A549 (cell line): ENCODE measurements at regions not wholly inside any gene's neighbourhood (a gene's known extent, or its start where the extent isn't known, plus 50 kb on each side); places are given as distances from the start of the nearest gene placed in this dataset.

Source experiments
- BCL3 ChIP-seq: fragments of >200 bp; sonication (Bioruptor Twin); formaldehyde crosslinking; IDR thresholded peaks from 3 replicates; pipeline ENCODE4 v1.6.1; 2016
- CEBPB ChIP-seq, 2 experiments: fragments of >200 bp in 1 of 2; sonication (Bioruptor Twin) in 1 of 2; formaldehyde crosslinking in 1 of 2; IDR thresholded peaks; 2 replicates each; pipeline ENCODE4 v1.6.1; 2012 to 2016
- EP300 ChIP-seq, 2 experiments: fragments of >200 bp; sonication (Bioruptor Twin); formaldehyde crosslinking; IDR thresholded peaks; 2 replicates in 1 of 2; 3 replicates in 1 of 2; pipeline ENCODE4 v1.6.1; 2016 to 2017
- KDM1A ChIP-seq: fragments of 200-600 bp; sonication (generic); IDR thresholded peaks from 2 replicates; pipeline ENCODE4 v1.6.1; 2016; ENCODE audit warnings: low read depth, mild to moderate bottlenecking
- MAFK ChIP-seq: fragments of 450-650 bp; IDR thresholded peaks from 2 replicates; pipeline ENCODE4 v1.6.1; 2014; ENCODE audit not compliant: partially characterized antibody
- NPAS2 ChIP-seq: fragments of 250-450 bp; sonication (Bioruptor Pico); IDR thresholded peaks from 2 replicates; pipeline ENCODE4 v1.8.0; 2022; ENCODE audit warnings: mild to moderate bottlenecking, moderate library complexity, borderline replicate concordance
- POLR2A ChIP-seq: IDR thresholded peaks from 2 replicates; pipeline ENCODE4 v1.6.1; 2012; ENCODE audit warnings: mild to moderate bottlenecking, low read length
- SREBF2 ChIP-seq: fragments of 450-650 bp; IDR thresholded peaks from 2 replicates; pipeline ENCODE4 v1.6.1; 2014; ENCODE audit warnings: mild to moderate bottlenecking, moderate library complexity
- TF ChIP-seq, protein P1 (sequence below): fragments of >200 bp; sonication (Bioruptor Twin); formaldehyde crosslinking; IDR thresholded peaks from 3 replicates; pipeline ENCODE4 v1.5.1; 2016
- TF ChIP-seq, protein P2 (sequence below): fragments of 450-650 bp; IDR thresholded peaks from 2 replicates; pipeline ENCODE4 v1.6.1; 2014; ENCODE audit warnings: antibody characterized with exemption
- TF ChIP-seq, protein P3 (sequence below): fragments of 200-600 bp; sonication (generic); IDR thresholded peaks from 2 replicates; pipeline ENCODE4 v1.6.1; 2016; ENCODE audit warnings: antibody characterized with exemption, mild to moderate bottlenecking, moderate library complexity

GRCh38 chr12:41923351-41923750, 221.3 kb downstream of the GXYLT1 start:
- no peak for TF ChIP-seq KDM1A
- TF ChIP-seq, protein P1, sequence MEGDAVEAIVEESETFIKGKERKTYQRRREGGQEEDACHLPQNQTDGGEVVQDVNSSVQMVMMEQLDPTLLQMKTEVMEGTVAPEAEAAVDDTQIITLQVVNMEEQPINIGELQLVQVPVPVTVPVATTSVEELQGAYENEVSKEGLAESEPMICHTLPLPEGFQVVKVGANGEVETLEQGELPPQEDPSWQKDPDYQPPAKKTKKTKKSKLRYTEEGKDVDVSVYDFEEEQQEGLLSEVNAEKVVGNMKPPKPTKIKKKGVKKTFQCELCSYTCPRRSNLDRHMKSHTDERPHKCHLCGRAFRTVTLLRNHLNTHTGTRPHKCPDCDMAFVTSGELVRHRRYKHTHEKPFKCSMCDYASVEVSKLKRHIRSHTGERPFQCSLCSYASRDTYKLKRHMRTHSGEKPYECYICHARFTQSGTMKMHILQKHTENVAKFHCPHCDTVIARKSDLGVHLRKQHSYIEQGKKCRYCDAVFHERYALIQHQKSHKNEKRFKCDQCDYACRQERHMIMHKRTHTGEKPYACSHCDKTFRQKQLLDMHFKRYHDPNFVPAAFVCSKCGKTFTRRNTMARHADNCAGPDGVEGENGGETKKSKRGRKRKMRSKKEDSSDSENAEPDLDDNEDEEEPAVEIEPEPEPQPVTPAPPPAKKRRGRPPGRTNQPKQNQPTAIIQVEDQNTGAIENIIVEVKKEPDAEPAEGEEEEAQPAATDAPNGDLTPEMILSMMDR, result no peak
- no peak for TF ChIP-seq MAFK
- TF ChIP-seq CEBPB (IDR thresholded peaks at IDR 0.05), result no peak
- TF ChIP-seq, protein P2, sequence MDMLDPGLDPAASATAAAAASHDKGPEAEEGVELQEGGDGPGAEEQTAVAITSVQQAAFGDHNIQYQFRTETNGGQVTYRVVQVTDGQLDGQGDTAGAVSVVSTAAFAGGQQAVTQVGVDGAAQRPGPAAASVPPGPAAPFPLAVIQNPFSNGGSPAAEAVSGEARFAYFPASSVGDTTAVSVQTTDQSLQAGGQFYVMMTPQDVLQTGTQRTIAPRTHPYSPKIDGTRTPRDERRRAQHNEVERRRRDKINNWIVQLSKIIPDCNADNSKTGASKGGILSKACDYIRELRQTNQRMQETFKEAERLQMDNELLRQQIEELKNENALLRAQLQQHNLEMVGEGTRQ, result no peak
- no peak for TF ChIP-seq EP300 (IDR thresholded peaks at IDR 0.05)
- no peak for TF ChIP-seq SREBF2
- no peak for TF ChIP-seq POLR2A
- TF ChIP-seq NPAS2 (CRISPR knock-in tag), result no peak
- TF ChIP-seq, protein P3, sequence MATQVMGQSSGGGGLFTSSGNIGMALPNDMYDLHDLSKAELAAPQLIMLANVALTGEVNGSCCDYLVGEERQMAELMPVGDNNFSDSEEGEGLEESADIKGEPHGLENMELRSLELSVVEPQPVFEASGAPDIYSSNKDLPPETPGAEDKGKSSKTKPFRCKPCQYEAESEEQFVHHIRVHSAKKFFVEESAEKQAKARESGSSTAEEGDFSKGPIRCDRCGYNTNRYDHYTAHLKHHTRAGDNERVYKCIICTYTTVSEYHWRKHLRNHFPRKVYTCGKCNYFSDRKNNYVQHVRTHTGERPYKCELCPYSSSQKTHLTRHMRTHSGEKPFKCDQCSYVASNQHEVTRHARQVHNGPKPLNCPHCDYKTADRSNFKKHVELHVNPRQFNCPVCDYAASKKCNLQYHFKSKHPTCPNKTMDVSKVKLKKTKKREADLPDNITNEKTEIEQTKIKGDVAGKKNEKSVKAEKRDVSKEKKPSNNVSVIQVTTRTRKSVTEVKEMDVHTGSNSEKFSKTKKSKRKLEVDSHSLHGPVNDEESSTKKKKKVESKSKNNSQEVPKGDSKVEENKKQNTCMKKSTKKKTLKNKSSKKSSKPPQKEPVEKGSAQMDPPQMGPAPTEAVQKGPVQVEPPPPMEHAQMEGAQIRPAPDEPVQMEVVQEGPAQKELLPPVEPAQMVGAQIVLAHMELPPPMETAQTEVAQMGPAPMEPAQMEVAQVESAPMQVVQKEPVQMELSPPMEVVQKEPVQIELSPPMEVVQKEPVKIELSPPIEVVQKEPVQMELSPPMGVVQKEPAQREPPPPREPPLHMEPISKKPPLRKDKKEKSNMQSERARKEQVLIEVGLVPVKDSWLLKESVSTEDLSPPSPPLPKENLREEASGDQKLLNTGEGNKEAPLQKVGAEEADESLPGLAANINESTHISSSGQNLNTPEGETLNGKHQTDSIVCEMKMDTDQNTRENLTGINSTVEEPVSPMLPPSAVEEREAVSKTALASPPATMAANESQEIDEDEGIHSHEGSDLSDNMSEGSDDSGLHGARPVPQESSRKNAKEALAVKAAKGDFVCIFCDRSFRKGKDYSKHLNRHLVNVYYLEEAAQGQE, result no peak
- no peak for TF ChIP-seq BCL3
